H1 (cell line): ENCODE measurements at regions not wholly inside any gene's neighbourhood (a gene's known extent, or its start where the extent isn't known, plus 50 kb on each side); places are given as distances from the start of the nearest gene placed in this dataset.

Experiments
- ASH2L ChIP-seq: fragments of 200-600, 300-600 bp; sonication (generic); IDR thresholded peaks from one replicate; pipeline ENCODE4 v1.7.1; 2017; ENCODE audit warnings: low read length
- CBX5 ChIP-seq: fragments of 300-800, 300-1000 bp; sonication (generic); IDR thresholded peaks from 2 replicates; pipeline ENCODE4 v1.7.1; 2016; ENCODE audit warnings: antibody characterized with exemption, low read length, low read depth
- CHD2 ChIP-seq: IDR thresholded peaks from 2 replicates; pipeline ENCODE4 v1.6.1; 2012; ENCODE audit warnings: low read length, improper control_type of control experiment
- EZH2 ChIP-seq: fragments of 200-600 bp; sonication (generic); IDR thresholded peaks from 2 replicates; pipeline ENCODE4 v1.7.1; 2012; ENCODE audit warnings: low read depth, mild to moderate bottlenecking, moderate library complexity, low read length, inconsistent platforms; ENCODE audit not compliant: severe bottlenecking
- HDAC2 ChIP-seq, 2 experiments: fragments of 300-600 bp in 1 of 2; sonication (generic) in 1 of 2; IDR thresholded peaks; 2 replicates each; pipeline ENCODE4 v1.6.1; 2011 to 2012; ENCODE audit warnings: low read depth in 2 of 2, low read length in 2 of 2, mild to moderate bottlenecking in 2 of 2, moderate library complexity in 2 of 2, borderline replicate concordance in 1 of 2, inconsistent platforms in 1 of 2
- MAFK ChIP-seq: IDR thresholded peaks from 2 replicates; pipeline ENCODE4 v1.6.1; 2012; ENCODE audit warnings: low read depth, mild to moderate bottlenecking, improper control_type of control experiment, low read length
- POLR2A ChIP-seq, 2 experiments: IDR thresholded peaks; 1 replicate in 1 of 2; 2 replicates in 1 of 2; pipeline ENCODE4 v1.6.1; 2011; ENCODE audit warnings: low read depth in 2 of 2, low read length in 2 of 2, mild to moderate bottlenecking in 2 of 2; ENCODE audit errors: control extremely low read depth in 1 of 2
- SIRT6 ChIP-seq: IDR thresholded peaks from one replicate; pipeline ENCODE4 v1.7.1; 2012; ENCODE audit warnings: low read length, inconsistent platforms
- TEAD4 ChIP-seq: IDR thresholded peaks from 2 replicates; pipeline ENCODE4 v1.6.1; 2012; ENCODE audit warnings: low read depth, low read length, inconsistent platforms, mixed read lengths
- YY1 ChIP-seq: IDR thresholded peaks from 2 replicates; pipeline ENCODE4 v1.6.1; 2011; ENCODE audit warnings: low read depth, mild to moderate bottlenecking, low read length
- TF ChIP-seq, protein P1 (sequence below), 3 experiments: IDR thresholded peaks; 1 replicate in 2 of 3; 2 replicates in 1 of 3; pipeline versions ENCODE4 v1.5.1 to v1.6.1; 2011; ENCODE audit warnings: low read length in 3 of 3, mild to moderate bottlenecking in 3 of 3, inconsistent platforms in 2 of 3, low read depth in 1 of 3, moderate library complexity in 1 of 3; ENCODE audit not compliant: insufficient read depth in 1 of 3; ENCODE audit errors: control extremely low read depth in 1 of 3

DNA sequence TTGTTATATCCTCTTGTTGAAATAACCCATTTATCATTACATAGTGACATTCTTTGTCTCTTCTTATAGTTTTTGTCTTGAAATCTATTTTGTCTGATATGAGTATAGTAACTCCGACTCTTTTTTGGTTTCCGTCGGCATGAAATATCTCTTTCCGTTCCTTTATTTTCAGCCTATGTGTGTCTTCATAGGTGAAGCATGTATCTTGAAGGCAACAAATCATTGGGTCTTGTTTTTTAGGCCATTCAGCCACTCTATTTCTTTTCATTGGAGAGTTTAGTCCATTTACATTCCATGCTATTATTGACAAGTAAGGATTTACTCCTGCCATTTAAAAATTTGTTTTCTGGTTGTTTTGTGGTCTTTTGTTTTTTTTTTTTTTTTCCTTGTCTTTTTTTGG is 441.9 kb upstream of the KAZN start:
- TF ChIP-seq EZH2: no peak
- TF ChIP-seq, protein P1, sequence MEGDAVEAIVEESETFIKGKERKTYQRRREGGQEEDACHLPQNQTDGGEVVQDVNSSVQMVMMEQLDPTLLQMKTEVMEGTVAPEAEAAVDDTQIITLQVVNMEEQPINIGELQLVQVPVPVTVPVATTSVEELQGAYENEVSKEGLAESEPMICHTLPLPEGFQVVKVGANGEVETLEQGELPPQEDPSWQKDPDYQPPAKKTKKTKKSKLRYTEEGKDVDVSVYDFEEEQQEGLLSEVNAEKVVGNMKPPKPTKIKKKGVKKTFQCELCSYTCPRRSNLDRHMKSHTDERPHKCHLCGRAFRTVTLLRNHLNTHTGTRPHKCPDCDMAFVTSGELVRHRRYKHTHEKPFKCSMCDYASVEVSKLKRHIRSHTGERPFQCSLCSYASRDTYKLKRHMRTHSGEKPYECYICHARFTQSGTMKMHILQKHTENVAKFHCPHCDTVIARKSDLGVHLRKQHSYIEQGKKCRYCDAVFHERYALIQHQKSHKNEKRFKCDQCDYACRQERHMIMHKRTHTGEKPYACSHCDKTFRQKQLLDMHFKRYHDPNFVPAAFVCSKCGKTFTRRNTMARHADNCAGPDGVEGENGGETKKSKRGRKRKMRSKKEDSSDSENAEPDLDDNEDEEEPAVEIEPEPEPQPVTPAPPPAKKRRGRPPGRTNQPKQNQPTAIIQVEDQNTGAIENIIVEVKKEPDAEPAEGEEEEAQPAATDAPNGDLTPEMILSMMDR (IDR thresholded peaks at IDR 0.05; ENCODE audit: control extremely low read depth in 1 of 3, insufficient read depth in 1 of 3, low read depth in 1 of 3, low read length in 3 of 3): no peak
- TF ChIP-seq CHD2: no peak
- no peak for TF ChIP-seq MAFK
- no peak for TF ChIP-seq POLR2A (IDR thresholded peaks at IDR 0.05; ENCODE audit: control extremely low read depth in 1 of 2, low read depth in 2 of 2, low read length in 2 of 2)
- TF ChIP-seq TEAD4: no peak
- no peak for TF ChIP-seq HDAC2 (IDR thresholded peaks at IDR 0.05; ENCODE audit: borderline replicate concordance in 1 of 2, low read depth in 2 of 2, low read length in 2 of 2)
- TF ChIP-seq YY1: no peak
- TF ChIP-seq CBX5: no peak
- no peak for TF ChIP-seq SIRT6
- TF ChIP-seq ASH2L: no peak
